HG02759 (cell line): ENCODE measurements at regions not wholly inside any gene's neighbourhood (a gene's known extent, or its start where the extent isn't known, plus 50 kb on each side); places are given as distances from the start of the nearest gene placed in this dataset.
A peak's percentile ranks its signal among the peaks of the same experiment; 100 is the strongest.

Experiments used
- ATAC-seq: cut with Tn5 transposase; IDR thresholded peaks from one replicate; pipeline ENCODE4 v1.9.1; 2021; ENCODE audit warnings: mild to moderate bottlenecking, moderate library complexity; ENCODE audit not compliant: unreplicated experiment

- ATAC-seq: no peak
Measured at GRCh38 chr13:57224414-57224813, 57.4 kb downstream of the PRR20E start.

DNA sequence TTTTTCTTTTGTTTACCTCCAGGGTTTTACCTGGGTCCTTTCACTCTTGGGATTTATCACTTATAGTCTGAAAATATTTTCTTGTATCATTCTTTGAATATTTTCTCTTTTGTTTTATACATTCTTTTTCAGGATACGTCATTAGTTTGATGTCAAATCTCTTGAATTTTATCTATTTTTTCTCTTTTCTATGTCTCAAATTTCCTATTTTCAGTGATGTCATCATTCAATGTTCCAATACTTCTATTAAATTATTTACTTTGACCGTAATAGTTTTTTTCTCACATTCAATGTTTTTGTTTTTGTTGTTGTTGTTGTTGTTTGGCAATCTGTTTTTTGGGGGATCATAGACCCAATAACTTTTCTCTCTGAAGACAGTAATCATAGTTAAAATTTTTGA lies 83.5 kb downstream of the PRR20E start:
- no peak for ATAC-seq

DNA sequence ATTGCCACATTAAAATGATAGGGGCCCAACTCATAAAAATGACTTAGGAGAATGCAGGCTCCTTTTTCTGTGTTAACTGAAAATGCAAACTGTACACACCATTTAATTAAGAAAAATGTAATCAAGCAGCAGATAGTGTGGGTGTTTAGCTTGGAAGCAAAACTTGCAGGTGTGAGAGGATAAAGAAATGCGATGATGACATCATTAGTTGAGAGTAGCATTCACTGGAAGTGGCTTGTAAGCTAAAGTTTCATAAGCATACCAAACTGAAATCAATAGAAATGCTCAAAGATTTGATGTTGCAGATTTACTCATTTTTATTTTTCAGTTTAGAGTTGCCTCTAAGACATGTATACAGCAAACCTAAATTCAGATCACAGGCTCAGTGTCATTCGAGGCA lies 86.6 kb downstream of the PRR20E start:
- no peak for ATAC-seq

DNA sequence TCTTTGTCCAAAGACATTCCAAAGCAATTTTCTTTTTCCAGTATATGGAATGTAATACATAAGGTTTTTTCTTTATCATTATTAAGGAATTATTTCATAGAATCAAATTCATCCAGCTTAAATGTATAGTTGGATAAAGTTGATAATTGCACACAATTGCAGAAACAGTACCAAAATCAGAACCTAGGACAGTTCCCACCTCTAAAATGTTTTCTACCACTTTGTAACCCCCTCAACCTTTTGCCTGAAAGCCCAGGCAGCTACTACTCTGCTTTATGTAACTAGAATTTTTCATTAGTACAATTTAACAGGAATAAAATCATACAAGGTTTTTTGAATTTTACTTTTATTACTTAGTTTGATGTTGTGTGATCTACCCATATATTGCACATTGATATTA lies 98.0 kb downstream of the PRR20E start:
- no peak for ATAC-seq

GRCh38 chr13:57270493-57270892 lies 103.5 kb downstream of the PRR20E start:
- ATAC-seq: no peak

- no peak for ATAC-seq
Measured at GRCh38 chr13:57286511-57287098, 119.6 kb downstream of the PRR20E start.

GRCh38 chr13:57302604-57303003 lies 135.6 kb downstream of the PRR20E start:
- no peak for ATAC-seq

GRCh38 chr13:57311009-57311586 lies 144.1 kb downstream of the PRR20E start:
- ATAC-seq: no peak

DNA sequence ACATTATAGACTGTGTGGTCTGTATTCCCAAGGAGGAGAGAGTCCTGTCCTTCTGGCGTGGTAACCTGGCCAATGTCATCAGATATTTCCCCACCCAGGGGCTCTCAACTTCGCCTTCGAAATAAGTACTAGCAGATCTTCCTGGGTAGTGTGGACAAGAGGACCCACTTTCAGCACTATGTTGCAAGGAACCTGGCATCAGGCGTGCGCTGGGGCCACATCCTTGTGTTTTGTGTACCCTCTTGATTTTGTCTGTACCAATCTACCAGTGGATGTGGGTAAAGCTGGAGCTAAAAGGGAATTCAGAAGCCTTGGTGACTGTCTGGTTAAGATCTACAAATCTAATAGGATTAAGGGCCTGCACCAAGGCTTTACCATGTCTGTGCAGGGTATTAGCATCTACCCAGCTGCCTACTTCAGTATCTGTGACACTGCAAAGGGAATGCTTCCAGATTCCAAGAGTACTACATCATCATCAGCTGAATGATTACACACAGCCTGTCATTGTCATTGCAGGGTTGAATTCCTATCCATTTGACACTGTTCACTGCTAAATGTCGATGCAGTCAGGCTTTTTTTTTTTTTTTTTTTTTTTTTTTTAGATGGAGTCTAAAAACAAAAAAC lies 148.0 kb downstream of the PRR20E start:
- no peak for ATAC-seq

DNA sequence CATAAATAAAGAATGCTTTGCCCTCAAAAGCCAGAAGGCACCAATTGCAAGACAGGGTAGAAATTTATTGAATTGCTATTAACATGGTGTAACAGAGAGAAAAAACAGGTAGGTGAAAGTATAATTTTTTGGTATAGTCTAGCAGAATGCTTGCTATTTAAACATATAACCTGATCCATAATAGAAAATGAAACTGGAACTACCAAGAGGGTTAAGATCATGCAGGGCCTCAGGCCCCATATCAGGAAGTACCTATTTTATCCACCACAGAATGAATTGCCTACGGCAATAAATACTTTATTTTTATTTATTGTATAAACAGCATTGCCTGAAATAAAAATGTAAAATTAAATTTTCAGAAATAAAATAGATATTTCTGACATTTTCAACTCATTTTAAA lies 159.5 kb downstream of the PRR20E start:
- peak; percentile 58 for ATAC-seq

DNA sequence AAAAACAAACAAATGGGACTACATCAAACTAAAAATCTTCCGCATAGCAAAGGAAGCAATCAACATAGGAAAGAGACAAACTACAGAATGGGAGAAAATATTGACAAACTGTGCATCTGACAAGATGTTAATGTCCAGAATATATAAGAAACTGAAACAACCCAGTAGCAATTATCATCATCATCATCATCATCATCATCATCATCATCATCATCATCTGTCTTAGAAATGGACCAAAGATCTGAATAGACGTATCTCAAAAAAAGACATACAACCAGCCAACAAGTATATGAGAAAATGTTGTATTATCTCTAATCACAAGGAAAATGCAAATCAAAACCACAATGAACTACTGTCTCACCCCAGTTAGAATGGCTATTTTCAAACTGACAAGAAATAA lies 173.9 kb downstream of the PRR20E start:
- ATAC-seq: no peak

GRCh38 chr13:57345526-57345925 lies 178.5 kb downstream of the PRR20E start:
- no peak for ATAC-seq

GRCh38 chr13:57346786-57347185 lies 179.8 kb downstream of the PRR20E start:
- ATAC-seq: no peak

GRCh38 chr13:57352114-57352513 lies 185.1 kb downstream of the PRR20E start:
- ATAC-seq: no peak

DNA sequence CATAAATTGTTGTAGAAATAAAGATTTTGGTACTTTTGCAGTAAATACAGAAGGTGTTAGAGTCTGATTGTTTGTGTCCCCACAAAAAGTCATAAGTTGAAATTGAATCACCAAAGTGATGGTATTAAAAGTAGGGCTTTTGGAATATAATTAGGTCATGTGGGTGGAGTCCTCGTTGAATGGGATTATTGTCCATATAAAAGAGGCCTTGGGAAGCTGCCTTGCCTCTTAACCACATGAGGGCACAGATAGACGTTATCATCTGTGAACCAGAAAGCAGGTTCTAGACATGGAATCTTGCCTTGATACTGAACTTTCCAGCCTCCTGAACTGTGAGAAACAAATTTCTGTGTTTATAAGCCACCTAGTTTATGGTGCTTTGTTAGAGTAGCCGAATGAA lies 186.8 kb downstream of the PRR20E start:
- no peak for ATAC-seq

GRCh38 chr13:57375876-57376275 lies 208.9 kb downstream of the PRR20E start:
- ATAC-seq: no peak

GRCh38 chr13:57408312-57408711 lies 223.2 kb upstream of the PCDH17 start:
- no peak for ATAC-seq

DNA sequence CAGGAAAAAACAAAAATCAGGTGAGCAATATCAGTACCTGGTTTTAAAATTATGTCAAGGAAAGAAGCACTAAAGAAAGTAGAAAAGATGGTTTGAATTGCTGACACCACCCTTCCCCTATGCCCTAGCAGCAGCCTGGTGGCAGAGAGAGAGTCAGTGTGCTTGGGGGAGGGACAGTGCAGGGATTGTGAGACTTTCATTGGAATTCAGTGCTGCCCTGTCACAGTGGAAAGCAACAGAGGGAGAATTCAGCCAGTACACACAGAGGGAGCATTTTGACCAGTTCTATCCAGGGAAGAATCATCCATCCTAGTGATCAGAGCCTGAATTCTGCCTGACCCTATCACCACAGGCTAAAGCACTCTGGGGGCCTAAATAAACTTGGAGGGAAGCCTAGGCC lies 222.4 kb upstream of the PCDH17 start:
- ATAC-seq: no peak

- no peak for ATAC-seq
Measured at GRCh38 chr13:57409656-57410055, 221.9 kb upstream of the PCDH17 start.

GRCh38 chr13:57418067-57418677 lies 213.4 kb upstream of the PCDH17 start:
- peak; percentile 49 for ATAC-seq

- ATAC-seq: no peak
Measured at GRCh38 chr13:57424379-57424778, 207.2 kb upstream of the PCDH17 start.

- no peak for ATAC-seq
Measured at GRCh38 chr13:57425531-57425930, 206.0 kb upstream of the PCDH17 start.
